ENCODE measurements at regions not wholly inside any gene's neighbourhood (a gene's known extent, or its start where the extent isn't known, plus 50 kb on each side); places are given as distances from the start of the nearest gene placed in this dataset.

DNA sequence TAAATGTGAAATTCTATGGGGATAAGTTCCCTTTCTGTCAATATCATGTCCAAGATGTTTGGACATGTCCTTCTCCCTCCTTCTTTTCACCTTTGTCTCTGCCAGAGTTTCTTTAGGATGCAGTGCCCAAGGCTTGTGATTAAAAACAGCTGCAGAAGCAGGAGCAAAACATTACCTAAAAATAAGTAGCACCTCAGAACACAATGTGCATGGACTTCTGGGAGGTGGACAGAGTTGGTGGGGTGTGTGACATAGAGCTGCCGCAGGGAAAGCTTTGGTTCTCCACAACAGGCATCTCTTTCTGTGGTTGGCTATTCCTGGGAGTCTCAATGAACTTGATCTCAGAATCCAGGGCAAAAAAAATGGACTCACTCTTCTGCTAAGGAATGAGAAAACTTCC is 97.0 kb downstream of the SEC61B start:
- WGBS, 3 donors, result 87 to 96% (median 93%) methylated on average over 1 of the region's 1 CpG
- Histone ChIP-seq H3K27ac (no peak overlapping the region), H3K9me3 (no peaks in the 10 kb centered on the region), H3K27me3 (no peaks in the 10 kb centered on the region), H3K4me3 (no peak overlapping the region), H3K36me3 (no peaks in the 10 kb centered on the region), H3K4me1 (ENCODE audit: insufficient read depth) (no peaks in the 10 kb centered on the region)
- intact Hi-C loops (cut with DNase I), result no loop called here
- TF ChIP-seq CTCF (IDR thresholded peaks at IDR 0.05) (no peak), EP300 (IDR thresholded peaks at IDR 0.05) (no peak), POLR2A (IDR thresholded peaks at IDR 0.05) (no peak)
- no peak for DNase-seq

DNA sequence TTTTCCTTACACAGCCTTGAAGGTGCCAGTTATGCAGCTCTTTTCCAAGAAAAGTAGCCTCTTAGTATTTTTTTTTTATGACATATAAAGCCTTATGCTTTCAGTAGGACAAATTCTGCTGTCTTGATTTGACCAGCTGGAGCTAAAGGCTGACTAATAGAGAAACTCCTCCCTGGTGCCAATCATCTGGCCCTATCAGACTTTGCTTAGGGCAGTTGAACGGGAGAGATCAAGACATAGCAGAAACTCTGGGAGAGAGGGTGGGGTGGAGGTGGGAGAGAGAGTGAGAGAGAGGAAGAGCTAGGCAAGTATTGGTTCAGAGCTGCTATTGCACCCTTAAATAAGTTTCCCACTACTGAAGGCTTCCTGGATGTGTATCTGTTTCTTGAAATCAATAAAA is 100.2 kb downstream of the SEC61B start:
- H3K4me1 ChIP-seq (ENCODE audit: insufficient read depth), result no peaks in the 10 kb centered on the region
- H3K27ac ChIP-seq, result no peak overlapping the region
- WGBS, 3 donors, result 3 to 20% (median 10%) methylated on average over 1 of the region's 1 CpG
- intact Hi-C loops (cut with DNase I), result no loop called here
- no peak overlapping the region for H3K4me3 ChIP-seq
- DNase-seq, result no peak
- no peak for TF ChIP-seq EP300 (IDR thresholded peaks at IDR 0.05)
- TF ChIP-seq POLR2A (IDR thresholded peaks at IDR 0.05), result no peak
- no peak for TF ChIP-seq CTCF (IDR thresholded peaks at IDR 0.05)
- no peaks in the 10 kb centered on the region for H3K36me3 ChIP-seq
- H3K27me3 ChIP-seq, result no peaks in the 10 kb centered on the region
- no peaks in the 10 kb centered on the region for H3K9me3 ChIP-seq

- DNase-seq, result no peak
- 77 to 80% (median 79%) methylated on average over 5 of the region's 5 CpGs for WGBS, 3 donors
Measured at GRCh38 chr9:99326112-99326916, 104.2 kb downstream of the SEC61B start.

DNA sequence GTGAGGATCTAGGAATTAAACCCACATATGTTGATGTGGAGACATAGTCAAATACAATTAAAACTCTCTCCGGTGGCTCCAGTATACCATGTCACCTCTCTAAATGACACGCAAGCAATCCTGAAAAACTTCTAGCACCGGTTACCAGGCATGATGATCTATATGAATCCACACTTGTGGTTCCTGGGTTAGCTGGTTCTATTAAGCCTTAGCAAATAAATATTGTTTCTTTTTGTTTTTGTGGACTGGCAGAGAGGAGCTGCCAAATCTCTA is 104.8 kb downstream of the SEC61B start:
- Histone ChIP-seq H3K27ac (no peak overlapping the region), H3K4me1 (ENCODE audit: insufficient read depth) (no peaks in the 10 kb centered on the region), H3K9me3 (no peaks in the 10 kb centered on the region), H3K27me3 (no peaks in the 10 kb centered on the region), H3K4me3 (no peak overlapping the region), H3K36me3 (no peaks in the 10 kb centered on the region)
- DNase-seq, result no peak
- WGBS, 3 donors, result 95 to 98% (median 97%) methylated on average over 3 of the region's 3 CpGs
- intact Hi-C loops (cut with DNase I), result no loop called here
- no peak for TF ChIP-seq CTCF (IDR thresholded peaks at IDR 0.05)
- TF ChIP-seq EP300 (IDR thresholded peaks at IDR 0.05), result no peak
- no peak for TF ChIP-seq POLR2A (IDR thresholded peaks at IDR 0.05)

More at GRCh38 chr9:99326112-99326916, 104.2 kb downstream of the SEC61B start:
- H3K27me3 ChIP-seq, result no peaks in the 10 kb centered on the region
- no peak for TF ChIP-seq POLR2A (IDR thresholded peaks at IDR 0.05)
- TF ChIP-seq CTCF (IDR thresholded peaks at IDR 0.05), result no peak
- no peak for TF ChIP-seq EP300 (IDR thresholded peaks at IDR 0.05)
- H3K27ac ChIP-seq, result no peak overlapping the region
- no peaks in the 10 kb centered on the region for H3K9me3 ChIP-seq
- no peaks in the 10 kb centered on the region for H3K36me3 ChIP-seq
- intact Hi-C loops (cut with DNase I), result no loop called here
- no peak overlapping the region for H3K4me3 ChIP-seq
- H3K4me1 ChIP-seq (ENCODE audit: insufficient read depth), result no peaks in the 10 kb centered on the region
